Mammary epithelial cell (primary cell): ENCODE measurements at regions not wholly inside any gene's neighbourhood (a gene's known extent, or its start where the extent isn't known, plus 50 kb on each side); places are given as distances from the start of the nearest gene placed in this dataset.

Experiments used
- CTCF ChIP-seq, 2 donors: IDR thresholded peaks in 1 of 2; conservative IDR thresholded peaks in 1 of 2; 2 replicates each; pipeline ENCODE4 v1.5.1; 2011 to 2012; ENCODE audit warnings: inconsistent platforms in 2 of 2, low read length in 2 of 2, mild to moderate bottlenecking in 2 of 2, control low read depth in 1 of 2, low read depth in 1 of 2; ENCODE audit not compliant: insufficient read depth in 1 of 2; ENCODE audit errors: extremely low read depth in 1 of 2
- EZH2 ChIP-seq: IDR thresholded peaks from 2 replicates; pipeline ENCODE4 v1.6.1; 2012; ENCODE audit warnings: low read length, inconsistent platforms, borderline replicate concordance

DNA sequence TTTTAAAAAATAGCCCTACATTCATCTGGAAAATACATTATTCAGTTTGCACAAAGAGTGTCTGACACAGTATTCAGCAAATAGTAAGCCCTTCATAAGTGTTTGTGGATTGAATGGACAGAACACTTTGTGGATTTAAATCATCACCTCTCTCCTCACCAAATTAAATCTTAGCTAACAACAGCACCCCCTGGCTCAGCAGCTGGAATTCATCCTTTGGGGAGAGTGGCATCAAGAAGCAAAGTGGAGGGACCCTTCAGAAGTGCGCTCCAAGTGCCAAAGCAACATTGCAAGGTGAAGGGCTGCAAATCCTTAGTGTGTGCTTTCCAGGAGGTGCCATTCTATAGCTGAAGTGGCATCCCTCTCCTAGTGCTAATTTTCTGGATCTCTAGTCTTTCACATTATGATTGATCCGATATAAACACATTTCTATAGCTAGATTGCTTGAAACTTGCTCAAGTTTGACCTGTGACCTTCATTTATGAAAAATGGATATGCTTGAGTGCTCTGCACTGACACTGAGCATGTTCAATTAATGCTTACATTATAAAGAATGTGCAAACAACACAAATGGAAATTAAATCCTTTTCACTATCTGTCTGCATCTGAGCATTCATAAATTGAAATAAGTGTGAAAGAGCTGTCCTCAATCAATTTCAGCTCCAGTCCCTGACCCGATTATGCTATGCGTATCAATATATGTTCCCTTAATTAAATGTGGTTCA, 891.7 kb downstream of the C6orf118 start:
- TF ChIP-seq CTCF (conservative IDR thresholded peaks at IDR 0.05 in 1 of 2, IDR thresholded peaks at IDR 0.05 in 1 of 2; ENCODE audit: extremely low read depth in 1 of 2, insufficient read depth in 1 of 2, low read depth in 1 of 2, low read length in 2 of 2) (no peak), EZH2 (no peak)
